MCF 10A (cell line): ENCODE measurements at regions not wholly inside any gene's neighbourhood (a gene's known extent, or its start where the extent isn't known, plus 50 kb on each side); places are given as distances from the start of the nearest gene placed in this dataset.

Experiments used
- BruUV-seq: library from RNA; stranded (reverse); fragments of 400-500 nt; replicated peaks from 2 replicates; lab custom pipeline; 2021; lab: Mats Ljungman, UMichigan
- CTCF ChIA-PET: fragments of 300-600 bp; sonication (Branson Sonifier 250); formaldehyde crosslinking; extraction: SDS; loops from one replicate; lab custom pipeline; 2021; ENCODE audit warnings: antibody characterized with exemption, inconsistent platforms; lab: Yijun Ruan, JAX
- POLR2A ChIA-PET: fragments of 300-600, 350-650 bp; sonication (Branson Sonifier 250); formaldehyde crosslinking; extraction: SDS; loops from one replicate; lab custom pipeline; 2020; ENCODE audit warnings: antibody characterized with exemption, inconsistent platforms; lab: Yijun Ruan, JAX
- DNase-seq: peaks from one replicate; pipeline ENCODE4 v3.0.0-alpha.2; 2018; ENCODE audit not compliant: unreplicated experiment
- H3K27ac Mint-ChIP-seq: one replicate; pipeline ENCODE4 v1.8.0; 2022; ENCODE audit warnings: mild to moderate bottlenecking, low read depth, mixed read lengths; ENCODE audit not compliant: unreplicated experiment
- H3K27me3 Mint-ChIP-seq: one replicate; pipeline ENCODE4 v1.8.0; 2022; ENCODE audit warnings: mixed read lengths; ENCODE audit not compliant: insufficient read depth, unreplicated experiment
- H3K36me3 Mint-ChIP-seq: one replicate; pipeline ENCODE4 v1.8.0; 2022; ENCODE audit warnings: mild to moderate bottlenecking, moderate library complexity, mixed read lengths; ENCODE audit not compliant: insufficient read depth, unreplicated experiment
- H3K4me1 Mint-ChIP-seq: one replicate; pipeline ENCODE4 v1.8.0; 2022; ENCODE audit warnings: mixed read lengths; ENCODE audit not compliant: insufficient read depth, unreplicated experiment
- H3K4me3 Mint-ChIP-seq: one replicate; pipeline ENCODE4 v1.8.0; 2022; ENCODE audit warnings: mild to moderate bottlenecking, moderate library complexity, mixed read lengths; ENCODE audit not compliant: unreplicated experiment
- H3K9me3 Mint-ChIP-seq: one replicate; pipeline ENCODE4 v1.8.0; 2022; ENCODE audit warnings: mixed read lengths; ENCODE audit not compliant: unreplicated experiment
- CTCF ChIP-seq: fragments of 200-600 bp; IDR thresholded peaks from one replicate; pipeline ENCODE4 v1.8.0; 2022; ENCODE audit warnings: antibody characterized with exemption, mild to moderate bottlenecking; ENCODE audit not compliant: unreplicated experiment
- intact Hi-C: fragments of 100-400 bp; cut with micrococcal nuclease; formaldehyde crosslinking; loops from 2 replicates; pipeline ENCODE4 v1.14.1; 2022

GRCh38 chr16:86248310-86248905 is 261.9 kb upstream of the FOXF1 start:
- H3K27me3 Mint-ChIP-seq: peaks cover 100% of the 10 kb centered on the region
- CTCF ChIA-PET: no interaction called here

GRCh38 chr16:86249631-86250030 is 260.7 kb upstream of the FOXF1 start:
- peaks cover 99% of the 10 kb centered on the region for H3K27me3 Mint-ChIP-seq
- DNase-seq: no peak
- H3K9me3 Mint-ChIP-seq: peaks cover 4% of the 10 kb centered on the region
- BruUV-seq: no TSS peak
- intact Hi-C loops: loop anchor here (10.0 kb wide), 1 partner anchor 265 kb away; the partner anchor contains the start of gene FOXF1
- ChIA-PET POLR2A (no interaction called here), CTCF (no interaction called here)
- H3K4me3 Mint-ChIP-seq: no peak overlapping the region
- H3K36me3 Mint-ChIP-seq: no peaks in the 10 kb centered on the region
- H3K4me1 Mint-ChIP-seq: no peaks in the 10 kb centered on the region
- no peak for TF ChIP-seq CTCF
- no peak overlapping the region for H3K27ac Mint-ChIP-seq

More at GRCh38 chr16:86248310-86248905, 261.9 kb upstream of the FOXF1 start:
- POLR2A ChIA-PET: no interaction called here
- H3K9me3 Mint-ChIP-seq: peaks cover 6% of the 10 kb centered on the region
- no peaks in the 10 kb centered on the region for H3K36me3 Mint-ChIP-seq
- BruUV-seq: no TSS peak
- H3K4me3 Mint-ChIP-seq: no peak overlapping the region
- DNase-seq: no peak
- no peak for TF ChIP-seq CTCF
- H3K4me1 Mint-ChIP-seq: no peaks in the 10 kb centered on the region
- H3K27ac Mint-ChIP-seq: no peak overlapping the region
- intact Hi-C loops: no loop called here

- H3K4me3 Mint-ChIP-seq: no peak overlapping the region
- intact Hi-C loops: loop anchor here (10.0 kb wide), 1 partner anchor 263 kb away; the partner anchor contains the start of gene FOXF1
- H3K9me3 Mint-ChIP-seq: no peaks in the 10 kb centered on the region
- ChIA-PET CTCF (no interaction called here), POLR2A (no interaction called here)
- no peak overlapping the region for H3K27ac Mint-ChIP-seq
- DNase-seq: no peak
- TF ChIP-seq CTCF: no peak
- H3K27me3 Mint-ChIP-seq: peaks cover 99% of the 10 kb centered on the region
- no peaks in the 10 kb centered on the region for H3K36me3 Mint-ChIP-seq
- no TSS peak for BruUV-seq
- H3K4me1 Mint-ChIP-seq: no peaks in the 10 kb centered on the region
Measured at GRCh38 chr16:86251682-86252081, 258.6 kb upstream of the FOXF1 start.

- CTCF ChIA-PET: interaction anchor here (0.6 to 1.1 kb wide), 3 partner anchors 8 to 179 kb away, joined by 3 to 4 read pairs (median 3); no protein-coding TSS in a partner anchor
- Mint-ChIP-seq H3K9me3 (no peaks in the 10 kb centered on the region), H3K27me3 (peaks cover 92% of the 10 kb centered on the region), H3K4me1 (no peaks in the 10 kb centered on the region), H3K27ac (no peak overlapping the region), H3K36me3 (no peaks in the 10 kb centered on the region), H3K4me3 (no peak overlapping the region)
- TF ChIP-seq CTCF: peak; percentile 54
- intact Hi-C loops: loop anchor here (10.0 kb wide), 1 partner anchor 262 kb away; the partner anchor contains the start of gene FOXF1
- BruUV-seq: no TSS peak
- POLR2A ChIA-PET: no interaction called here
- peak; percentile 66 for DNase-seq
Measured at GRCh38 chr16:86252596-86252995, 257.7 kb upstream of the FOXF1 start.
